Mesenchymal stem cell (in vitro differentiated cells and primary cell): ENCODE measurements at regions not wholly inside any gene's neighbourhood (a gene's known extent, or its start where the extent isn't known, plus 50 kb on each side); places are given as distances from the start of the nearest gene placed in this dataset.

Experiments used
- DNase-seq: peaks from one replicate; pipeline ENCODE4 v3.0.0-alpha.2; 2013
- H2AFZ ChIP-seq: one replicate; pipeline ENCODE4 v1.6.1; 2013; ENCODE audit warnings: low read depth, mild to moderate bottlenecking, control low read depth, inconsistent platforms, low read length, moderate library complexity
- H2AK5ac ChIP-seq: 2 replicates; pipeline ENCODE4 v1.6.1; 2013; ENCODE audit warnings: low read length, moderate library complexity, mild to moderate bottlenecking, inconsistent platforms; ENCODE audit not compliant: severe bottlenecking
- H2BK120ac ChIP-seq: one replicate; pipeline ENCODE4 v1.6.1; 2013; ENCODE audit warnings: low read depth, mild to moderate bottlenecking, inconsistent platforms, low read length, moderate library complexity
- H2BK12ac ChIP-seq, 2 experiments: one replicate each; pipeline ENCODE4 v1.6.1; 2013; ENCODE audit warnings: inconsistent platforms in 2 of 2, low read length in 2 of 2, mild to moderate bottlenecking in 2 of 2, moderate library complexity in 2 of 2, control low read depth in 1 of 2
- H2BK15ac ChIP-seq: one replicate; pipeline ENCODE4 v1.6.1; 2013; ENCODE audit warnings: mild to moderate bottlenecking, low read depth, inconsistent platforms; ENCODE audit not compliant: poor library complexity, severe bottlenecking
- H2BK5ac ChIP-seq: 2 replicates; pipeline ENCODE4 v1.6.1; 2013; ENCODE audit warnings: low read depth, mild to moderate bottlenecking, low read length, control low read depth, inconsistent platforms; ENCODE audit not compliant: poor library complexity, severe bottlenecking
- H3K14ac ChIP-seq, 2 experiments: one replicate each; pipeline ENCODE4 v1.6.1; 2013; ENCODE audit warnings: inconsistent platforms in 2 of 2, low read length in 2 of 2, control low read depth in 1 of 2, mild to moderate bottlenecking in 1 of 2, moderate library complexity in 1 of 2
- H3K18ac ChIP-seq, 2 experiments: one replicate each; pipeline ENCODE4 v1.6.1; 2013; ENCODE audit warnings: inconsistent platforms in 2 of 2, low read length in 2 of 2, control low read depth in 1 of 2, low read depth in 1 of 2, mild to moderate bottlenecking in 1 of 2
- H3K23ac ChIP-seq, 2 experiments: one replicate each; pipeline ENCODE4 v1.6.1; 2013; ENCODE audit warnings: inconsistent platforms in 2 of 2, low read length in 2 of 2, mild to moderate bottlenecking in 2 of 2, moderate library complexity in 2 of 2, control low read depth in 1 of 2
- H3K27ac ChIP-seq: 2 replicates; pipeline ENCODE4 v1.5.1; 2013; ENCODE audit warnings: mild to moderate bottlenecking, moderate library complexity, low read length, control low read depth, inconsistent platforms; ENCODE audit not compliant: poor library complexity, severe bottlenecking
- H3K27me3 ChIP-seq, 2 experiments: 2 replicates each; pipeline versions ENCODE4 v1.6.1 to v1.7.0; 2013; ENCODE audit warnings: low read length in 2 of 2, mild to moderate bottlenecking in 2 of 2, moderate library complexity in 2 of 2, control low read depth in 1 of 2, inconsistent platforms in 1 of 2; ENCODE audit not compliant: control insufficient read depth in 1 of 2, insufficient read depth in 1 of 2
- H3K36me3 ChIP-seq, 2 experiments: 2 replicates each; pipeline versions ENCODE4 v1.6.1 to v1.7.0; 2013; ENCODE audit warnings: low read length in 2 of 2, control low read depth in 1 of 2, inconsistent platforms in 1 of 2, low read depth in 1 of 2, mild to moderate bottlenecking in 1 of 2; ENCODE audit not compliant: insufficient read depth in 2 of 2, control insufficient read depth in 1 of 2
- H3K4ac ChIP-seq, 2 experiments: one replicate each; pipeline ENCODE4 v1.6.1; 2013; ENCODE audit warnings: inconsistent platforms in 2 of 2, low read length in 2 of 2, mild to moderate bottlenecking in 2 of 2, moderate library complexity in 2 of 2, control low read depth in 1 of 2, low read depth in 1 of 2
- H3K4me1 ChIP-seq: 2 replicates; pipeline ENCODE4 v1.6.1; 2013; ENCODE audit warnings: low read depth, low read length, control low read depth; ENCODE audit not compliant: control insufficient read depth, insufficient read depth
- H3K4me2 ChIP-seq: 2 replicates; pipeline ENCODE4 v1.6.1; 2013; ENCODE audit warnings: low read length, mild to moderate bottlenecking, inconsistent platforms; ENCODE audit not compliant: poor library complexity, severe bottlenecking
- H3K4me3 ChIP-seq, 2 experiments: 2 replicates each; pipeline versions ENCODE4 v1.5.1 to v1.7.0; 2013; ENCODE audit warnings: low read length in 2 of 2, mild to moderate bottlenecking in 2 of 2, control low read depth in 1 of 2, low read depth in 1 of 2; ENCODE audit not compliant: insufficient read depth in 1 of 2
- H3K79me1 ChIP-seq: replicated peaks from 2 replicates; pipeline ENCODE4 v1.6.1; 2013; ENCODE audit warnings: mild to moderate bottlenecking, control low read depth, low read length, inconsistent platforms; ENCODE audit not compliant: poor library complexity, severe bottlenecking
- H3K9ac ChIP-seq: 2 replicates; pipeline ENCODE4 v1.7.0; 2013; ENCODE audit warnings: mild to moderate bottlenecking, low read length, moderate library complexity
- H3K9me3 ChIP-seq: 2 replicates; pipeline ENCODE4 v1.7.0; 2013; ENCODE audit warnings: mild to moderate bottlenecking, low read length; ENCODE audit not compliant: control insufficient read depth
- H4K8ac ChIP-seq: one replicate; pipeline ENCODE4 v1.6.1; 2013; ENCODE audit warnings: inconsistent platforms, mild to moderate bottlenecking, low read length, moderate library complexity
- H4K91ac ChIP-seq: one replicate; pipeline ENCODE4 v1.6.1; 2013; ENCODE audit warnings: mild to moderate bottlenecking, low read length, inconsistent platforms
- WGBS: methylation state at CpG from one replicate; pipeline ENCODE4 v1.1.7; 2013; ENCODE audit warnings: mixed read lengths; 5-methylcytosine and 5-hydroxymethylcytosine counted together

DNA sequence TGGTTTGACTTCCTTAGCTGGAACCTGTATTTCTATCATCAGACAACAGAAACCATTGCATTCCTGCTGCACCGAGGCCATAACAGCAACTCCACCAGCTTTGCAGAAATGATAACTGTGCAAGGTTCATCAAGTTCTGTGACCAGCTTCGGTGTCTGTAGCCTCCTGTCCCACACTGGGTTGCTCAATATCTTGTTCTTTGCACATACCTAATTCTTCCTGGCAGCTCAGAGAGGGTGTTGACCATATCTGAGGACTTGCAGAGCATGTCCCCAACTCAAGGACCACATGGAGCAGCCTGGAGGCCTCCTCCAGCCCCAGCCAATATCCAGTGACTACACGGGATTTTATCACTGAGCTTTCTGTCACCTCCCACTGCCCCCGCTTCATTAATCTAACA lies 59.3 kb upstream of the SCAF8 start:
- H3K27me3 ChIP-seq, result no peaks in the 10 kb centered on the region
- H4K91ac ChIP-seq, result no peak overlapping the region
- H3K23ac ChIP-seq, result no peak overlapping the region
- no peaks in the 10 kb centered on the region for H3K36me3 ChIP-seq
- no peak overlapping the region for H3K4me3 ChIP-seq
- H2BK120ac ChIP-seq, result no peak overlapping the region
- H2AK5ac ChIP-seq, result no peak overlapping the region
- H3K9ac ChIP-seq, result no peak overlapping the region
- no peak overlapping the region for H2BK15ac ChIP-seq
- no peaks in the 10 kb centered on the region for H3K4me1 ChIP-seq
- H3K4me2 ChIP-seq, result no peak overlapping the region
- H3K4ac ChIP-seq, result no peak overlapping the region
- no peak overlapping the region for H4K8ac ChIP-seq
- no peak overlapping the region for H2BK12ac ChIP-seq
- no peak overlapping the region for H3K14ac ChIP-seq
- no peaks in the 10 kb centered on the region for H3K79me1 ChIP-seq
- DNase-seq, result no peak
- no peak overlapping the region for H3K27ac ChIP-seq
- no peak overlapping the region for H3K18ac ChIP-seq
- no peaks in the 10 kb centered on the region for H3K9me3 ChIP-seq
- no peak overlapping the region for H2BK5ac ChIP-seq
- H2AFZ ChIP-seq, result no peak overlapping the region
- 78% methylated on average over 4 of the region's 4 CpGs for WGBS

DNA sequence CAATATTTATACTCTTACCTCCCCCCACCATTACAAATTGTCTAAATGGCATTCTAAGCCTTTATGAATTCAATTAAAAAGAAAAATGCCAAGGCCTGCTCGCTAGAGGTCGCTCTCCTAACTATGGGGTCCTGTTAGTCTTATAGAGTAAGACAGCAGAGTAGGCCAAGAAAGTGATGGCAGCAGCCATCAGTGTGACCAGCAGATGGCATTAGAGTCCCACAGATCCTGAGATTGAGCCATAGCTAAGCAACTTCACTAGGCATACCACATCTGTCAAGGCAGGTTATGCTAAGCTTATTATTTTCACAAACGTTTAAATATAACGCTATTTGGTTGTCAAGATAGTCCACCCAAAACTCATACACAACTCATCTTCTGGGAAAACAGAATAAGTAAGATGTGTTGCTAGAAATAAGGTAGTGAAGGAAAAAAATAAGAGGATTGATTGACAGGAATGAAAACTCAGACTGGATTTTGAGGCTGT lies 57.6 kb upstream of the SCAF8 start:
- Histone ChIP-seq H2BK120ac (no peak overlapping the region), H3K36me3 (no peaks in the 10 kb centered on the region), H2BK5ac (no peak overlapping the region), H3K14ac (no peak overlapping the region), H3K27me3 (no peaks in the 10 kb centered on the region), H3K27ac (no peak overlapping the region), H3K4me2 (no peak overlapping the region), H3K79me1 (no peaks in the 10 kb centered on the region), H3K4me3 (no peak overlapping the region), H3K23ac (no peak overlapping the region), H3K9me3 (no peaks in the 10 kb centered on the region), H2AFZ (no peak overlapping the region), H2BK12ac (no peak overlapping the region), H3K9ac (no peak overlapping the region), H3K18ac (no peak overlapping the region), H4K8ac (no peak overlapping the region), H4K91ac (no peak overlapping the region), H2AK5ac (no peak overlapping the region), H3K4me1 (no peaks in the 10 kb centered on the region), H2BK15ac (no peak overlapping the region), H3K4ac (no peak overlapping the region)
- peak; percentile 96 for DNase-seq
- 0% methylated on average over 2 of the region's 4 CpGs for WGBS

DNA sequence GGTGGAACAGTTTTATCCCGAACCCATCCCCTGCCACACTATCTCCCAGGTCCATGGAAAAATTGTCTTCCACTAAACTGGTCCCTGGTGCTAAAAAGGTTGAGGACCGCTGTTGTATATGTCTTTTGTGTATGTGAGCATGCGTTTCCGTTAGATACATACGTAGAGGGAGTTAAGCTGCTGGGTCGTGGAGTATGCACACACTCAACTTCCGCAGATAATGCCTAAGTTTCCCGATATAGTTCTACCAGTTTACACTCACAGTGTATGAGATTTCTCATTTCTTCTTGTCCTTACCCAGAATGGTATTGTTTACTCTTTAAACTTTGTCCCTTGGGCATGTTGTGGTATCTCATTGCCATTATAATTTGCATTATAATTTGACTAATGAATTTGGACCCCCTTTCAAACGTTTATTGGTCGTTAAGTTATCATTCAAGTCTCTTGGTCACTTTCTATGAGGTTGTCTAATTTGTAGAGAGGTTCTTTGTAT lies 50.5 kb upstream of the SCAF8 start:
- no peaks in the 10 kb centered on the region for H3K9me3 ChIP-seq
- WGBS, result 78% methylated on average over 5 of the region's 10 CpGs
- H2BK120ac ChIP-seq, result no peak overlapping the region
- no peak for DNase-seq
- H2AFZ ChIP-seq, result no peak overlapping the region
- no peak overlapping the region for H2BK12ac ChIP-seq
- H3K14ac ChIP-seq, result no peak overlapping the region
- H3K4me2 ChIP-seq, result no peak overlapping the region
- no peak overlapping the region for H2BK5ac ChIP-seq
- no peak overlapping the region for H3K18ac ChIP-seq
- no peak overlapping the region for H3K4ac ChIP-seq
- no peak overlapping the region for H3K9ac ChIP-seq
- H3K4me1 ChIP-seq, result no peaks in the 10 kb centered on the region
- H2BK15ac ChIP-seq, result no peak overlapping the region
- H4K8ac ChIP-seq, result no peak overlapping the region
- H3K4me3 ChIP-seq, result no peak overlapping the region
- no peaks in the 10 kb centered on the region for H3K27me3 ChIP-seq
- no peaks in the 10 kb centered on the region for H3K79me1 ChIP-seq
- H2AK5ac ChIP-seq, result no peak overlapping the region
- no peak overlapping the region for H3K27ac ChIP-seq
- no peak overlapping the region for H3K23ac ChIP-seq
- no peaks in the 10 kb centered on the region for H3K36me3 ChIP-seq
- H4K91ac ChIP-seq, result no peak overlapping the region
